Fibroblast of lung (primary cell): ENCODE measurements at regions not wholly inside any gene's neighbourhood (a gene's known extent, or its start where the extent isn't known, plus 50 kb on each side); places are given as distances from the start of the nearest gene placed in this dataset.

ENCODE experiments used
- DNase-seq, 2 donors: peaks; one replicate each; pipeline versions ENCODE4 v3.0.0 to v3.0.0-alpha.2; 2010; ENCODE audit warnings: low read depth in 2 of 2
- H2AFZ ChIP-seq: 2 replicates; pipeline ENCODE4 v1.5.1; 2012; ENCODE audit warnings: low read length, control low read depth, inconsistent platforms
- H3K27ac ChIP-seq: 2 replicates; pipeline ENCODE4 v1.5.1; 2011; ENCODE audit warnings: low read length, control low read depth; ENCODE audit not compliant: insufficient read depth
- H3K27me3 ChIP-seq: 2 replicates; pipeline ENCODE4 v1.5.1; 2011; ENCODE audit warnings: mild to moderate bottlenecking, low read length; ENCODE audit not compliant: control insufficient read depth, insufficient read depth
- H3K36me3 ChIP-seq: 2 replicates; pipeline ENCODE4 v1.5.1; 2011; ENCODE audit warnings: low read length; ENCODE audit not compliant: control insufficient read depth, insufficient read depth
- H3K4me1 ChIP-seq: 2 replicates; pipeline ENCODE4 v1.5.1; 2011; ENCODE audit warnings: low read length; ENCODE audit not compliant: control insufficient read depth, insufficient read depth; ENCODE audit errors: extremely low read depth
- H3K4me2 ChIP-seq: 2 replicates; pipeline ENCODE4 v1.5.1; 2011; ENCODE audit warnings: low read length, control low read depth; ENCODE audit not compliant: insufficient read depth; ENCODE audit errors: extremely low read depth
- H3K4me3 ChIP-seq, 4 experiments: fragments of 200-600 bp in 1 of 4; sonication (generic) in 1 of 4; replicated peaks in 1 of 4; 2 replicates each; pipeline ENCODE4 v1.5.1; 2011 to 2016; ENCODE audit warnings: low read length in 4 of 4, low read depth in 3 of 4, mild to moderate bottlenecking in 3 of 4, control low read depth in 2 of 4, inconsistent platforms in 1 of 4, mixed read lengths in 1 of 4; ENCODE audit not compliant: insufficient read depth in 1 of 4; ENCODE audit errors: control extremely low read depth in 1 of 4
- H3K79me2 ChIP-seq: 2 replicates; pipeline ENCODE4 v1.5.1; 2012; ENCODE audit warnings: mild to moderate bottlenecking, low read length, inconsistent platforms; ENCODE audit not compliant: control insufficient read depth, insufficient read depth
- H3K9ac ChIP-seq: 2 replicates; pipeline ENCODE4 v1.5.1; 2011; ENCODE audit warnings: mild to moderate bottlenecking, low read length, control low read depth; ENCODE audit not compliant: insufficient read depth
- H3K9me3 ChIP-seq: 2 replicates; pipeline ENCODE4 v1.5.1; 2012; ENCODE audit warnings: low read depth, low read length; ENCODE audit not compliant: control insufficient read depth, insufficient read depth
- H4K20me1 ChIP-seq: 2 replicates; pipeline ENCODE4 v1.5.1; 2011; ENCODE audit warnings: low read length; ENCODE audit not compliant: control insufficient read depth, insufficient read depth; ENCODE audit errors: extremely low read depth
- CTCF ChIP-seq, 2 donors: IDR thresholded peaks in 1 of 2; conservative IDR thresholded peaks in 1 of 2; 1 replicate in 1 of 2; 2 replicates in 1 of 2; pipeline ENCODE4 v1.5.1; 2011 to 2012; ENCODE audit warnings: low read length in 2 of 2, control low read depth in 1 of 2, inconsistent platforms in 1 of 2, low read depth in 1 of 2, mild to moderate bottlenecking in 1 of 2
- EZH2 ChIP-seq: IDR thresholded peaks from 2 replicates; pipeline ENCODE4 v1.5.1; 2012; ENCODE audit warnings: low read length, control low read depth, mild to moderate bottlenecking; ENCODE audit errors: missing control alignments

GRCh38 chr7:33698692-33699128, 206.6 kb upstream of the BMPER start:
- Histone ChIP-seq H3K27me3 (no peaks in the 10 kb centered on the region), H3K9me3 (no peaks in the 10 kb centered on the region), H3K36me3 (no peaks in the 10 kb centered on the region), H3K27ac (no peak overlapping the region), H3K4me3 (no peak overlapping the region), H3K4me1 (no peaks in the 10 kb centered on the region), H3K4me2 (no peak overlapping the region), H3K79me2 (no peaks in the 10 kb centered on the region), H2AFZ (no peak overlapping the region), H4K20me1 (no peaks in the 10 kb centered on the region), H3K9ac (no peak overlapping the region)
- no peak for DNase-seq
- no peak for TF ChIP-seq EZH2
- TF ChIP-seq CTCF (conservative IDR thresholded peaks at IDR 0.05 in 1 of 2, IDR thresholded peaks at IDR 0.05 in 1 of 2; ENCODE audit: low read depth in 1 of 2, low read length in 2 of 2): no peak

- no peak overlapping the region for H3K4me2 ChIP-seq
- H3K4me1 ChIP-seq: no peaks in the 10 kb centered on the region
- no peak overlapping the region for H3K9ac ChIP-seq
- no peaks in the 10 kb centered on the region for H3K36me3 ChIP-seq
- no peaks in the 10 kb centered on the region for H3K27me3 ChIP-seq
- TF ChIP-seq CTCF (conservative IDR thresholded peaks at IDR 0.05 in 1 of 2, IDR thresholded peaks at IDR 0.05 in 1 of 2; ENCODE audit: low read depth in 1 of 2, low read length in 2 of 2) (no peak), EZH2 (no peak)
- H3K27ac ChIP-seq: no peak overlapping the region
- no peaks in the 10 kb centered on the region for H4K20me1 ChIP-seq
- no peaks in the 10 kb centered on the region for H3K9me3 ChIP-seq
- no peaks in the 10 kb centered on the region for H3K79me2 ChIP-seq
- H2AFZ ChIP-seq: no peak overlapping the region
- DNase-seq: no peak
- H3K4me3 ChIP-seq: no peak overlapping the region
Observed at GRCh38 chr7:33700001-33700899, 205.1 kb upstream of the BMPER start.

- no peaks in the 10 kb centered on the region for H3K27me3 ChIP-seq
- TF ChIP-seq CTCF (conservative IDR thresholded peaks at IDR 0.05 in 1 of 2, IDR thresholded peaks at IDR 0.05 in 1 of 2; ENCODE audit: low read depth in 1 of 2, low read length in 2 of 2) (no peak), EZH2 (no peak)
- H4K20me1 ChIP-seq: no peaks in the 10 kb centered on the region
- H3K9me3 ChIP-seq: no peaks in the 10 kb centered on the region
- H3K4me1 ChIP-seq: no peaks in the 10 kb centered on the region
- H3K27ac ChIP-seq: no peak overlapping the region
- H3K79me2 ChIP-seq: no peaks in the 10 kb centered on the region
- no peak for DNase-seq
- H3K36me3 ChIP-seq: no peaks in the 10 kb centered on the region
- H3K9ac ChIP-seq: no peak overlapping the region
- no peak overlapping the region for H3K4me3 ChIP-seq
- H3K4me2 ChIP-seq: no peak overlapping the region
- H2AFZ ChIP-seq: no peak overlapping the region
Observed at GRCh38 chr7:33701189-33701740, 204.1 kb upstream of the BMPER start.
